ENCODE measurements at regions not wholly inside any gene's neighbourhood (a gene's known extent, or its start where the extent isn't known, plus 50 kb on each side); places are given as distances from the start of the nearest gene placed in this dataset.

- BruUV-seq (replicated peaks): no TSS peak
- ATAC-seq (no peak), DNase-seq (ENCODE audit: low read depth, low spot score) (no peak)
- Histone ChIP-seq H3K27ac (ENCODE audit: low read length) (no peak overlapping the region), H3K36me3 (ENCODE audit: control insufficient read depth, insufficient read depth, low read length) (no peaks in the 10 kb centered on the region), H3K4me3 (ENCODE audit: low read depth in 2 of 2, low read length in 2 of 2) (no peak overlapping the region), H3K9me3 (ENCODE audit: control insufficient read depth, insufficient read depth, low read depth, low read length) (no peaks in the 10 kb centered on the region), H3K27me3 (ENCODE audit: control insufficient read depth, insufficient read depth, low read length) (no peaks in the 10 kb centered on the region), H3K4me1 (ENCODE audit: control insufficient read depth, insufficient read depth, low read length) (no peaks in the 10 kb centered on the region)
- ChIA-PET CTCF (no interaction called here), POLR2A (no interaction called here)
- TF ChIP-seq TCF7L2 (IDR thresholded peaks at IDR 0.05; ENCODE audit: low read depth, low read length): no peak
- TF ChIP-seq REST (IDR thresholded peaks at IDR 0.05; ENCODE audit: insufficient read depth in 1 of 2, low read depth in 2 of 2, low read length in 1 of 2): no peak
- no peak for TF ChIP-seq SIN3A (IDR thresholded peaks at IDR 0.05; ENCODE audit: borderline replicate concordance, insufficient read depth, low read depth, low read length)
- TF ChIP-seq CTCF (IDR thresholded peaks at IDR 0.05): no peak
- no peak for TF ChIP-seq POLR2AphosphoS5 (IDR thresholded peaks at IDR 0.05; ENCODE audit: low read depth, low read length)
- intact Hi-C loops (cut with micrococcal nuclease; ENCODE audit: unreplicated experiment) (no loop called here), in situ Hi-C loops (cut with HindIII; ENCODE audit: low pct_unique_long_range_greater_than_20kb, low sequenced_read_pairs) (no loop called here)
These were observed 112.1 kb downstream of the RND3 start for GRCh38 chr2:150375333-150375732.

GRCh38 chr2:150374492-150374891, 113.0 kb downstream of the RND3 start:
- in situ Hi-C loops (cut with HindIII; ENCODE audit: low pct_unique_long_range_greater_than_20kb, low sequenced_read_pairs): no loop called here
- intact Hi-C loops (cut with micrococcal nuclease; ENCODE audit: unreplicated experiment): no loop called here
- no peak for DNase-seq (ENCODE audit: low read depth, low spot score)

More at GRCh38 chr2:150374492-150374891, 113.0 kb downstream of the RND3 start:
- TF ChIP-seq REST (IDR thresholded peaks at IDR 0.05; ENCODE audit: insufficient read depth in 1 of 2, low read depth in 2 of 2, low read length in 1 of 2): no peak
- no peak for TF ChIP-seq CTCF (IDR thresholded peaks at IDR 0.05)
- TF ChIP-seq POLR2AphosphoS5 (IDR thresholded peaks at IDR 0.05; ENCODE audit: low read depth, low read length): no peak
- TF ChIP-seq SIN3A (IDR thresholded peaks at IDR 0.05; ENCODE audit: borderline replicate concordance, insufficient read depth, low read depth, low read length): no peak
- TF ChIP-seq TCF7L2 (IDR thresholded peaks at IDR 0.05; ENCODE audit: low read depth, low read length): no peak
- CTCF ChIA-PET: no interaction called here
- H3K9me3 ChIP-seq (ENCODE audit: control insufficient read depth, insufficient read depth, low read depth, low read length): no peaks in the 10 kb centered on the region
- no TSS peak for BruUV-seq (replicated peaks)
- ATAC-seq: no peak
- no peak overlapping the region for H3K4me3 ChIP-seq (ENCODE audit: low read depth in 2 of 2, low read length in 2 of 2)
- no peak overlapping the region for H3K27ac ChIP-seq (ENCODE audit: low read length)
- POLR2A ChIA-PET: no interaction called here
- no peaks in the 10 kb centered on the region for H3K4me1 ChIP-seq (ENCODE audit: control insufficient read depth, insufficient read depth, low read length)
- H3K36me3 ChIP-seq (ENCODE audit: control insufficient read depth, insufficient read depth, low read length): no peaks in the 10 kb centered on the region
- no peaks in the 10 kb centered on the region for H3K27me3 ChIP-seq (ENCODE audit: control insufficient read depth, insufficient read depth, low read length)
